ENCODE measurements at regions not wholly inside any gene's neighbourhood (a gene's known extent, or its start where the extent isn't known, plus 50 kb on each side); places are given as distances from the start of the nearest gene placed in this dataset.

DNA sequence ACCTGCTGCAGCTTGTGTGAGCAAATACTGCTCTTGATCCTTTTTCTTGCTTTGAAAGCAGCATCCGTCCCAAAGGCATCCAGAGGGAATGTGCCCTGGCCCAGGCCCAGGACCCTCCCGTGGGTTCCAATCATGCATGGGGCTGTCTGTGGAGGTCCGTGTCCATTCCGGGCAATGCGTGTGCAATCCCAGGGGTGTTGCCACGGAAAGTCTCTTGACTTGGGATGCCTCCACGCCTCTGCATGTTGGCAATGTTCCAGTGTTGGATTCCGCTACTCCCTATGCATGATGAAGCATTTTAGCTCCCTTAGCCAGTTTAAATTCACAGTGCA, 105.7 kb downstream of the SNRPN start:
- Histone ChIP-seq H4K20me1 (replicated peaks in 1 of 2; ENCODE audit: control insufficient read depth in 1 of 2, insufficient read depth in 2 of 2, low read length in 2 of 2) (peaks cover 0 to 2% of the 10 kb centered on the region in 2 experiments), H2BK20ac (ENCODE audit: low read length) (no peak overlapping the region), H4K8ac (ENCODE audit: extremely low read depth, insufficient read depth, low read length) (peak overlapping the region; percentile 31; the same call in 1 of the 2 replicates), H3K36me3 (ENCODE audit: control insufficient read depth in 2 of 4, insufficient read depth in 4 of 4, low read length in 3 of 4) (peaks cover 85 to 100% (median 98%) of the 10 kb centered on the region in 4 experiments), H3K27ac (ENCODE audit: low read depth, low read length) (no peak overlapping the region), H2BK5ac (ENCODE audit: low read depth, low read length) (no peak overlapping the region; the same call in 1 of the 2 replicates), H3K4me3 (ENCODE audit: extremely low read depth in 1 of 4, insufficient read depth in 2 of 4, low read depth in 3 of 4, low read length in 4 of 4) (no peak overlapping the region), H2AFZ (ENCODE audit: low read length) (no peak overlapping the region), H3K4ac (replicated peaks; ENCODE audit: insufficient read length, low read depth, low read length) (no peak overlapping the region), H3K23me2 (ENCODE audit: low read depth, low read length) (no peaks in the 10 kb centered on the region; the same call in 1 of the 2 replicates), H3K4me1 (replicated peaks in 1 of 4; ENCODE audit: control insufficient read depth in 3 of 4, insufficient read depth in 4 of 4, low read length in 3 of 4) (no peaks in the 10 kb centered on the region; a peak in 1 of 7 replicates), H2BK12ac (ENCODE audit: low read depth, low read length) (no peak overlapping the region), H2AK5ac (ENCODE audit: low read depth, low read length) (no peak overlapping the region), H4K5ac (ENCODE audit: insufficient read length, low read depth, low read length) (no peak overlapping the region), H3K18ac (ENCODE audit: extremely low read depth, low read length) (no peak overlapping the region), H2BK120ac (replicated peaks; ENCODE audit: low read depth, low read length) (no peak overlapping the region), H3K56ac (replicated peaks; ENCODE audit: insufficient read length, low read depth, low read length) (no peak overlapping the region), H3K23ac (ENCODE audit: insufficient read length) (no peak overlapping the region), H3K79me2 (ENCODE audit: control insufficient read depth in 1 of 2, insufficient read depth in 2 of 2, low read length in 2 of 2) (peaks cover 0 to 91% of the 10 kb centered on the region in 2 experiments; a peak in 2 of 4 replicates), H3K79me1 (ENCODE audit: low read depth, low read length) (peaks cover 7% of the 10 kb centered on the region; the same call in 1 of the 2 replicates), H3K14ac (ENCODE audit: insufficient read length) (no peak overlapping the region), H3K27me3 (replicated peaks in 1 of 4; ENCODE audit: control insufficient read depth in 3 of 4, extremely low read depth in 1 of 4, insufficient read depth in 3 of 4, low read length in 3 of 4) (no peaks in the 10 kb centered on the region), H2BK15ac (ENCODE audit: low read length) (no peak overlapping the region), H4K91ac (replicated peaks; ENCODE audit: insufficient read length, low read length) (no peak overlapping the region), H3K9ac (replicated peaks in 1 of 4; ENCODE audit: extremely low read depth in 1 of 4, low read depth in 3 of 4, low read length in 3 of 4) (no peak overlapping the region), H3K9me3 (ENCODE audit: insufficient read depth in 2 of 2, low read depth in 1 of 2, low read length in 1 of 2) (peaks cover 95 to 100% of the 10 kb centered on the region in 2 experiments), H3K4me2 (ENCODE audit: insufficient read depth in 1 of 2, low read depth in 2 of 2, low read length in 2 of 2) (no peak overlapping the region)
- no peak for DNase-seq (ENCODE audit: low read depth in 1 of 2, low spot score in 2 of 2)
- WGBS, 2 experiments (ENCODE audit: extremely low coverage in 1 of 2, insufficient coverage in 1 of 2, insufficient read length in 1 of 2, insufficient replicate concordance in 2 of 2, low coverage in 1 of 2, low lambda C conversion rate in 2 of 2, missing lambda C conversion rate in 1 of 2), result 94% methylated on average over 6 of the region's 8 CpGs; no CpG with 5 or more reads in 1 of the 2 experiments
- ChIA-PET CTCF (ENCODE audit: partially characterized antibody) (no interaction called here), POLR2A (ENCODE audit: partially characterized antibody) (interaction anchor here (0.6 to 1.4 kb wide), 2 partner anchors 9 to 379 kb away, joined by 3 read pairs; no protein-coding TSS in a partner anchor)
- no peak for FAIRE-seq
- TF ChIP-seq RAD21 (IDR thresholded peaks at IDR 0.05 in 1 of 2, conservative IDR thresholded peaks at IDR 0.05 in 1 of 2; ENCODE audit: low read depth in 2 of 2, low read length in 2 of 2) (no peak), SUZ12 (IDR thresholded peaks at IDR 0.05; ENCODE audit: low read length) (no peak), CTBP2 (IDR thresholded peaks at IDR 0.05; ENCODE audit: borderline replicate concordance, insufficient read depth, insufficient read length, low read length) (no peak), HDAC2 (IDR thresholded peaks at IDR 0.05; ENCODE audit: borderline replicate concordance in 1 of 2, low read depth in 2 of 2, low read length in 2 of 2) (no peak), EGR1 (IDR thresholded peaks at IDR 0.05; ENCODE audit: borderline replicate concordance, low read depth, low read length) (no peak), BCL11A (IDR thresholded peaks at IDR 0.05; ENCODE audit: low read depth in 2 of 2, low read length in 2 of 2) (no peak), PHF8 (conservative IDR thresholded peaks at IDR 0.05; ENCODE audit: low read depth, low read length) (no peak)
- TF ChIP-seq, protein P1, sequence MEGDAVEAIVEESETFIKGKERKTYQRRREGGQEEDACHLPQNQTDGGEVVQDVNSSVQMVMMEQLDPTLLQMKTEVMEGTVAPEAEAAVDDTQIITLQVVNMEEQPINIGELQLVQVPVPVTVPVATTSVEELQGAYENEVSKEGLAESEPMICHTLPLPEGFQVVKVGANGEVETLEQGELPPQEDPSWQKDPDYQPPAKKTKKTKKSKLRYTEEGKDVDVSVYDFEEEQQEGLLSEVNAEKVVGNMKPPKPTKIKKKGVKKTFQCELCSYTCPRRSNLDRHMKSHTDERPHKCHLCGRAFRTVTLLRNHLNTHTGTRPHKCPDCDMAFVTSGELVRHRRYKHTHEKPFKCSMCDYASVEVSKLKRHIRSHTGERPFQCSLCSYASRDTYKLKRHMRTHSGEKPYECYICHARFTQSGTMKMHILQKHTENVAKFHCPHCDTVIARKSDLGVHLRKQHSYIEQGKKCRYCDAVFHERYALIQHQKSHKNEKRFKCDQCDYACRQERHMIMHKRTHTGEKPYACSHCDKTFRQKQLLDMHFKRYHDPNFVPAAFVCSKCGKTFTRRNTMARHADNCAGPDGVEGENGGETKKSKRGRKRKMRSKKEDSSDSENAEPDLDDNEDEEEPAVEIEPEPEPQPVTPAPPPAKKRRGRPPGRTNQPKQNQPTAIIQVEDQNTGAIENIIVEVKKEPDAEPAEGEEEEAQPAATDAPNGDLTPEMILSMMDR (IDR thresholded peaks at IDR 0.05; ENCODE audit: control extremely low read depth in 1 of 3, insufficient read depth in 1 of 3, low read depth in 1 of 3, low read length in 3 of 3), result no peak
